Uterus (tissue), 2 donors: ENCODE measurements at regions not wholly inside any gene's neighbourhood (a gene's known extent, or its start where the extent isn't known, plus 50 kb on each side); places are given as distances from the start of the nearest gene placed in this dataset.

Experiments used
- POLR2A ChIP-seq, 2 donors: fragments of 450-650 bp; IDR thresholded peaks; one replicate each; pipeline ENCODE4 v1.6.1; 2016; ENCODE audit warnings: antibody characterized with exemption in 2 of 2, mild to moderate bottlenecking in 1 of 2, moderate library complexity in 1 of 2
- TF ChIP-seq, protein P1 (sequence below), 4 experiments: fragments of 200-600 bp in 2 of 4; fragments of 450-650 bp in 2 of 4; sonication (generic) in 2 of 4; IDR thresholded peaks; one replicate each; pipeline ENCODE4 v1.5.1; 2016 to 2019; ENCODE audit warnings: antibody characterized with exemption in 4 of 4, mild to moderate bottlenecking in 2 of 4, moderate library complexity in 1 of 4

- TF ChIP-seq, protein P1, sequence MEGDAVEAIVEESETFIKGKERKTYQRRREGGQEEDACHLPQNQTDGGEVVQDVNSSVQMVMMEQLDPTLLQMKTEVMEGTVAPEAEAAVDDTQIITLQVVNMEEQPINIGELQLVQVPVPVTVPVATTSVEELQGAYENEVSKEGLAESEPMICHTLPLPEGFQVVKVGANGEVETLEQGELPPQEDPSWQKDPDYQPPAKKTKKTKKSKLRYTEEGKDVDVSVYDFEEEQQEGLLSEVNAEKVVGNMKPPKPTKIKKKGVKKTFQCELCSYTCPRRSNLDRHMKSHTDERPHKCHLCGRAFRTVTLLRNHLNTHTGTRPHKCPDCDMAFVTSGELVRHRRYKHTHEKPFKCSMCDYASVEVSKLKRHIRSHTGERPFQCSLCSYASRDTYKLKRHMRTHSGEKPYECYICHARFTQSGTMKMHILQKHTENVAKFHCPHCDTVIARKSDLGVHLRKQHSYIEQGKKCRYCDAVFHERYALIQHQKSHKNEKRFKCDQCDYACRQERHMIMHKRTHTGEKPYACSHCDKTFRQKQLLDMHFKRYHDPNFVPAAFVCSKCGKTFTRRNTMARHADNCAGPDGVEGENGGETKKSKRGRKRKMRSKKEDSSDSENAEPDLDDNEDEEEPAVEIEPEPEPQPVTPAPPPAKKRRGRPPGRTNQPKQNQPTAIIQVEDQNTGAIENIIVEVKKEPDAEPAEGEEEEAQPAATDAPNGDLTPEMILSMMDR (IDR thresholded peaks at IDR 0.05): no peak
- TF ChIP-seq POLR2A (IDR thresholded peaks at IDR 0.05): no peak
These were observed 850.8 kb downstream of the EPHA7 start for GRCh38 chr6:92568541-92568940.
